Right lobe of liver (tissue), 6 donors: ENCODE measurements at regions not wholly inside any gene's neighbourhood (a gene's known extent, or its start where the extent isn't known, plus 50 kb on each side); places are given as distances from the start of the nearest gene placed in this dataset.

Experiments used
- ATAC-seq, 4 donors: fragments of 200-7000 bp; cut with Tn5 transposase; one replicate each; pipeline ENCODE4 v1.9.1; 2020; ENCODE audit warnings: mild to moderate bottlenecking in 4 of 4, moderate library complexity in 4 of 4
- DNase-seq, 3 donors: peaks; one replicate each; pipeline ENCODE4 v3.0.0-alpha.2; 2020
- H3K27ac ChIP-seq, 3 donors: fragments of 200-600 bp; one replicate each; pipeline ENCODE4 v1.8.0; 2022
- H3K27me3 ChIP-seq, 2 donors: fragments of 200-600 bp; one replicate each; pipeline ENCODE4 v1.8.0; 2022
- H3K36me3 ChIP-seq, 4 donors: fragments of 200-600 bp; sonication (generic) in 1 of 4; one replicate each; pipeline versions ENCODE4 v1.5.1 to v1.8.0; 2017 to 2022; ENCODE audit warnings: control low read depth in 1 of 4
- H3K4me1 ChIP-seq, 4 donors: fragments of 200-600 bp; sonication (generic) in 1 of 4; one replicate each; pipeline versions ENCODE4 v1.5.1 to v1.8.0; 2017 to 2022; ENCODE audit warnings: control low read depth in 1 of 4
- H3K4me3 ChIP-seq, 3 donors: fragments of 200-600 bp; one replicate each; pipeline ENCODE4 v1.8.0; 2022
- H3K9me3 ChIP-seq, 4 donors: fragments of 200-600 bp; sonication (generic) in 1 of 4; one replicate each; pipeline versions ENCODE4 v1.5.1 to v1.8.0; 2017 to 2022; ENCODE audit warnings: control low read depth in 1 of 4
- CTCF ChIP-seq, 4 donors: fragments of 200-600 bp in 3 of 4; fragments of 450-650 bp in 1 of 4; IDR thresholded peaks; one replicate each; pipeline versions ENCODE4 v1.5.1 to v1.8.0; 2016 to 2022; ENCODE audit warnings: antibody characterized with exemption in 4 of 4, mild to moderate bottlenecking in 2 of 4
- POLR2A ChIP-seq: fragments of 450-650 bp; IDR thresholded peaks from one replicate; pipeline ENCODE4 v1.6.1; 2017; ENCODE audit warnings: antibody characterized with exemption, mild to moderate bottlenecking
- WGBS: methylation state at CpG from one replicate; pipeline ENCODE4 v1.1.6; 2018; ENCODE audit warnings: low coverage, low lambda C conversion rate; ENCODE audit not compliant: insufficient coverage; ENCODE audit errors: missing lambda C conversion rate; 5-methylcytosine and 5-hydroxymethylcytosine counted together
- intact Hi-C, 2 donors: fragments of 100-400 bp; cut with DNase I; formaldehyde crosslinking; loops; one replicate each; pipeline versions ENCODE4 v1.11.2 to v1.14.1; 2022
- donor health status: DM: no; HTN: yes; CAD: no.
- donor health status: DM: no; HTN: no; CAD: no.
- donor health status: DM: no; HTN: no; CAD: no.
- donor health status: DM: no; HTN: yes; CAD: no.
- donor health status: DM: no; HTN: yes; CAD: no.

GRCh38 chr13:37945651-37946575 lies 76.3 kb upstream of the TRPC4 start:
- no peak for ATAC-seq
- Histone ChIP-seq H3K4me1 (no peaks in the 10 kb centered on the region), H3K9me3 (no peaks in the 10 kb centered on the region), H3K36me3 (no peaks in the 10 kb centered on the region), H3K27ac (no peak overlapping the region), H3K27me3 (no peaks in the 10 kb centered on the region), H3K4me3 (no peak overlapping the region)
- intact Hi-C loops, result no loop called here
- 79% methylated on average over 4 of the region's 4 CpGs for WGBS
- no peak for DNase-seq
- TF ChIP-seq POLR2A, result no peak
- no peak for TF ChIP-seq CTCF (IDR thresholded peaks at IDR 0.05)

- WGBS, result 59% methylated on average over 7 of the region's 8 CpGs
- no peak for ATAC-seq
- no peaks in the 10 kb centered on the region for H3K36me3 ChIP-seq
- intact Hi-C loops, result no loop called here
- no peaks in the 10 kb centered on the region for H3K27me3 ChIP-seq
- no peak overlapping the region for H3K4me3 ChIP-seq
- H3K4me1 ChIP-seq, result no peaks in the 10 kb centered on the region
- TF ChIP-seq POLR2A (no peak), CTCF (IDR thresholded peaks at IDR 0.05) (no peak)
- no peak overlapping the region for H3K27ac ChIP-seq
- no peaks in the 10 kb centered on the region for H3K9me3 ChIP-seq
- no peak for DNase-seq
These were observed 75.4 kb upstream of the TRPC4 start for GRCh38 chr13:37944869-37945442.

GRCh38 chr13:37944081-37944868 lies 74.7 kb upstream of the TRPC4 start:
- Histone ChIP-seq H3K9me3 (no peaks in the 10 kb centered on the region), H3K27me3 (no peaks in the 10 kb centered on the region), H3K4me1 (no peaks in the 10 kb centered on the region), H3K4me3 (no peak overlapping the region), H3K36me3 (no peaks in the 10 kb centered on the region), H3K27ac (no peak overlapping the region)
- 52% methylated on average over 9 of the region's 10 CpGs for WGBS
- intact Hi-C loops, result no loop called here
- DNase-seq, result no peak
- no peak for TF ChIP-seq POLR2A
- no peak for TF ChIP-seq CTCF (IDR thresholded peaks at IDR 0.05)
- ATAC-seq, result no peak

- no peak for ATAC-seq
- Histone ChIP-seq H3K4me1 (no peaks in the 10 kb centered on the region), H3K27ac (no peak overlapping the region), H3K4me3 (no peak overlapping the region), H3K27me3 (no peaks in the 10 kb centered on the region), H3K9me3 (no peaks in the 10 kb centered on the region), H3K36me3 (no peaks in the 10 kb centered on the region)
- intact Hi-C loops, result no loop called here
- DNase-seq, result no peak
- TF ChIP-seq CTCF (IDR thresholded peaks at IDR 0.05) (no peak), POLR2A (no peak)
These were observed 73.4 kb upstream of the TRPC4 start for GRCh38 chr13:37942929-37943328.
